Prostate gland (tissue), 2 donors: ENCODE measurements at regions not wholly inside any gene's neighbourhood (a gene's known extent, or its start where the extent isn't known, plus 50 kb on each side); places are given as distances from the start of the nearest gene placed in this dataset.

ENCODE experiments used
- POLR2AphosphoS5 ChIP-seq: sonication (generic); formaldehyde crosslinking; IDR thresholded peaks from one replicate; pipeline ENCODE4 v1.6.1; 2017; ENCODE audit warnings: antibody characterized with exemption
- TF ChIP-seq, protein P1 (sequence below), 4 experiments: fragments of 200-600 bp in 2 of 4; fragments of 450-650 bp in 2 of 4; sonication (generic) in 2 of 4; IDR thresholded peaks; 1 replicate in 3 of 4; 2 replicates in 1 of 4; pipeline ENCODE4 v1.5.1; 2016 to 2019; ENCODE audit warnings: antibody characterized with exemption in 4 of 4, mild to moderate bottlenecking in 2 of 4, moderate library complexity in 2 of 4

DNA sequence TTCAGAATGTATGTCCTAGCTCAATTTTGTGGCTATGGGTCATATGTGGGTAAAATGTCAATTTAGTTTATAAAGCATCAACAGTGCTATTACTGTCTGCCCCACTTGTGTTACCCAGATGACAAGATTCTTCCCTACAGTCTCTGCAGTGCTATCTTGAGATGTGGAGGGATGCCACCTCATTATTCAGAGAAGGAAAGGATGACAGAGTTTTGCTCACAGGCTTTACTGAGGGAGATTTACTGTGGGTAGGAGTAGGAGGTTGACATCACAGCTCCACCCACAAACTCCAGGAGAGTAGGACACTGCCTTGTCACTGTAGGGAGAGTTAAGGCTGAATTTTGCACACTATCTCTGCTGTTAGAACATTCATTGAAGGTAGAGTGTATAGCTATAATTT lies 359.3 kb downstream of the HTR1A start:
- TF ChIP-seq POLR2AphosphoS5: no peak
- TF ChIP-seq, protein P1, sequence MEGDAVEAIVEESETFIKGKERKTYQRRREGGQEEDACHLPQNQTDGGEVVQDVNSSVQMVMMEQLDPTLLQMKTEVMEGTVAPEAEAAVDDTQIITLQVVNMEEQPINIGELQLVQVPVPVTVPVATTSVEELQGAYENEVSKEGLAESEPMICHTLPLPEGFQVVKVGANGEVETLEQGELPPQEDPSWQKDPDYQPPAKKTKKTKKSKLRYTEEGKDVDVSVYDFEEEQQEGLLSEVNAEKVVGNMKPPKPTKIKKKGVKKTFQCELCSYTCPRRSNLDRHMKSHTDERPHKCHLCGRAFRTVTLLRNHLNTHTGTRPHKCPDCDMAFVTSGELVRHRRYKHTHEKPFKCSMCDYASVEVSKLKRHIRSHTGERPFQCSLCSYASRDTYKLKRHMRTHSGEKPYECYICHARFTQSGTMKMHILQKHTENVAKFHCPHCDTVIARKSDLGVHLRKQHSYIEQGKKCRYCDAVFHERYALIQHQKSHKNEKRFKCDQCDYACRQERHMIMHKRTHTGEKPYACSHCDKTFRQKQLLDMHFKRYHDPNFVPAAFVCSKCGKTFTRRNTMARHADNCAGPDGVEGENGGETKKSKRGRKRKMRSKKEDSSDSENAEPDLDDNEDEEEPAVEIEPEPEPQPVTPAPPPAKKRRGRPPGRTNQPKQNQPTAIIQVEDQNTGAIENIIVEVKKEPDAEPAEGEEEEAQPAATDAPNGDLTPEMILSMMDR (IDR thresholded peaks at IDR 0.05): no peak
